ENCODE measurements at regions not wholly inside any gene's neighbourhood (a gene's known extent, or its start where the extent isn't known, plus 50 kb on each side); places are given as distances from the start of the nearest gene placed in this dataset.

- no peak for DNase-seq
- Histone ChIP-seq H3K36me3 (ENCODE audit: insufficient read depth, low read length) (no peaks in the 10 kb centered on the region), H3K27me3 (ENCODE audit: control insufficient read depth in 1 of 2, insufficient read depth in 2 of 2, low read length in 2 of 2) (peaks cover 0 to 7% of the 10 kb centered on the region in 2 experiments), H3K9me3 (ENCODE audit: control insufficient read depth in 1 of 2, insufficient read depth in 1 of 2, low read length in 2 of 2) (peaks cover 0 to 5% of the 10 kb centered on the region in 2 experiments), H3K27ac (ENCODE audit: low read depth in 1 of 2, low read length in 2 of 2) (no peak overlapping the region), H3K4me1 (ENCODE audit: insufficient read depth, low read length) (no peaks in the 10 kb centered on the region), H3K4me3 (ENCODE audit: low read length) (no peak overlapping the region)
- CTCF ChIA-PET = no interaction called here
- POLR2A ChIA-PET = no interaction called here
- intact Hi-C loops (cut with DNase I, micrococcal nuclease) = no loop called here
- H3K27me3 Mint-ChIP-seq = peaks cover 62% of the 10 kb centered on the region
- no peaks in the 10 kb centered on the region for H3K36me3 Mint-ChIP-seq (ENCODE audit: low read depth)
- H3K27ac Mint-ChIP-seq = no peak overlapping the region
- no peak overlapping the region for H3K4me3 Mint-ChIP-seq
- ATAC-seq (ENCODE audit: poor library complexity) = no peak
- no peaks in the 10 kb centered on the region for H3K4me1 Mint-ChIP-seq (ENCODE audit: low read depth)
- TF ChIP-seq CTCF (IDR thresholded peaks at IDR 0.05) = no peak
- peaks cover 15% of the 10 kb centered on the region for H3K9me3 Mint-ChIP-seq
These were observed 152.7 kb upstream of the PRNP start for GRCh38 chr20:4533368-4534133.

- Mint-ChIP-seq H3K36me3 (ENCODE audit: low read depth) (no peaks in the 10 kb centered on the region), H3K27ac (no peak overlapping the region), H3K4me3 (no peak overlapping the region), H3K9me3 (peaks cover 21% of the 10 kb centered on the region), H3K4me1 (ENCODE audit: low read depth) (no peaks in the 10 kb centered on the region), H3K27me3 (peaks cover 61% of the 10 kb centered on the region)
- H3K36me3 ChIP-seq (ENCODE audit: insufficient read depth, low read length) = no peaks in the 10 kb centered on the region
- H3K9me3 ChIP-seq (ENCODE audit: control insufficient read depth in 1 of 2, insufficient read depth in 1 of 2, low read length in 2 of 2) = peaks cover 0 to 5% of the 10 kb centered on the region in 2 experiments
- no peak for TF ChIP-seq CTCF (IDR thresholded peaks at IDR 0.05)
- intact Hi-C loops (cut with DNase I, micrococcal nuclease) = no loop called here
- ChIA-PET CTCF (no interaction called here), POLR2A (no interaction called here)
- H3K27me3 ChIP-seq (ENCODE audit: control insufficient read depth in 1 of 2, insufficient read depth in 2 of 2, low read length in 2 of 2) = peaks cover 0 to 7% of the 10 kb centered on the region in 2 experiments
- H3K4me3 ChIP-seq (ENCODE audit: low read length) = no peak overlapping the region
- no peak for DNase-seq
- H3K4me1 ChIP-seq (ENCODE audit: insufficient read depth, low read length) = no peaks in the 10 kb centered on the region
- no peak overlapping the region for H3K27ac ChIP-seq (ENCODE audit: low read depth in 1 of 2, low read length in 2 of 2)
- ATAC-seq (ENCODE audit: poor library complexity) = no peak
These were observed 153.5 kb upstream of the PRNP start for GRCh38 chr20:4532772-4533171.

- no peak for DNase-seq
- ChIA-PET POLR2A (no interaction called here), CTCF (no interaction called here)
- peaks cover 5 to 7% of the 10 kb centered on the region in 2 experiments for H3K27me3 ChIP-seq (ENCODE audit: control insufficient read depth in 1 of 2, insufficient read depth in 2 of 2, low read length in 2 of 2)
- Mint-ChIP-seq H3K9me3 (peaks cover 22% of the 10 kb centered on the region), H3K27me3 (peaks cover 36% of the 10 kb centered on the region), H3K4me3 (no peak overlapping the region), H3K36me3 (ENCODE audit: low read depth) (no peaks in the 10 kb centered on the region), H3K4me1 (ENCODE audit: low read depth) (no peaks in the 10 kb centered on the region), H3K27ac (no peak overlapping the region)
- H3K27ac ChIP-seq (ENCODE audit: low read depth in 1 of 2, low read length in 2 of 2) = no peak overlapping the region
- H3K36me3 ChIP-seq (ENCODE audit: insufficient read depth, low read length) = no peaks in the 10 kb centered on the region
- no peaks in the 10 kb centered on the region for H3K4me1 ChIP-seq (ENCODE audit: insufficient read depth, low read length)
- H3K9me3 ChIP-seq (ENCODE audit: control insufficient read depth in 1 of 2, insufficient read depth in 1 of 2, low read length in 2 of 2) = peaks cover 5 to 7% of the 10 kb centered on the region in 2 experiments
- TF ChIP-seq CTCF (IDR thresholded peaks at IDR 0.05) = no peak
- ATAC-seq (ENCODE audit: poor library complexity) = no peak
- H3K4me3 ChIP-seq (ENCODE audit: low read length) = no peak overlapping the region
- intact Hi-C loops (cut with DNase I, micrococcal nuclease) = no loop called here
These were observed 161.5 kb upstream of the PRNP start for GRCh38 chr20:4524792-4525191.
